Epithelial cell of esophagus (primary cell): ENCODE measurements at regions not wholly inside any gene's neighbourhood (a gene's known extent, or its start where the extent isn't known, plus 50 kb on each side); places are given as distances from the start of the nearest gene placed in this dataset.

Experiments
- DNase-seq: peaks from one replicate; pipeline ENCODE4 v3.0.0; 2010; ENCODE audit warnings: low read depth
- H3K4me3 ChIP-seq: 2 replicates; pipeline ENCODE4 v1.5.1; 2011; ENCODE audit warnings: mild to moderate bottlenecking, low read length, control low read depth
- TF ChIP-seq, protein P1 (sequence below): IDR thresholded peaks from 2 replicates; pipeline ENCODE4 v1.5.1; 2011; ENCODE audit warnings: low read depth, mild to moderate bottlenecking, low read length, control low read depth, inconsistent platforms; ENCODE audit not compliant: insufficient read depth; ENCODE audit errors: missing control alignments

GRCh38 chr18:7325126-7325430 lies 94.2 kb downstream of the LRRC30 start:
- TF ChIP-seq, protein P1, sequence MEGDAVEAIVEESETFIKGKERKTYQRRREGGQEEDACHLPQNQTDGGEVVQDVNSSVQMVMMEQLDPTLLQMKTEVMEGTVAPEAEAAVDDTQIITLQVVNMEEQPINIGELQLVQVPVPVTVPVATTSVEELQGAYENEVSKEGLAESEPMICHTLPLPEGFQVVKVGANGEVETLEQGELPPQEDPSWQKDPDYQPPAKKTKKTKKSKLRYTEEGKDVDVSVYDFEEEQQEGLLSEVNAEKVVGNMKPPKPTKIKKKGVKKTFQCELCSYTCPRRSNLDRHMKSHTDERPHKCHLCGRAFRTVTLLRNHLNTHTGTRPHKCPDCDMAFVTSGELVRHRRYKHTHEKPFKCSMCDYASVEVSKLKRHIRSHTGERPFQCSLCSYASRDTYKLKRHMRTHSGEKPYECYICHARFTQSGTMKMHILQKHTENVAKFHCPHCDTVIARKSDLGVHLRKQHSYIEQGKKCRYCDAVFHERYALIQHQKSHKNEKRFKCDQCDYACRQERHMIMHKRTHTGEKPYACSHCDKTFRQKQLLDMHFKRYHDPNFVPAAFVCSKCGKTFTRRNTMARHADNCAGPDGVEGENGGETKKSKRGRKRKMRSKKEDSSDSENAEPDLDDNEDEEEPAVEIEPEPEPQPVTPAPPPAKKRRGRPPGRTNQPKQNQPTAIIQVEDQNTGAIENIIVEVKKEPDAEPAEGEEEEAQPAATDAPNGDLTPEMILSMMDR = no peak
- peak; percentile 62 for DNase-seq
- H3K4me3 ChIP-seq = no peak overlapping the region

DNA sequence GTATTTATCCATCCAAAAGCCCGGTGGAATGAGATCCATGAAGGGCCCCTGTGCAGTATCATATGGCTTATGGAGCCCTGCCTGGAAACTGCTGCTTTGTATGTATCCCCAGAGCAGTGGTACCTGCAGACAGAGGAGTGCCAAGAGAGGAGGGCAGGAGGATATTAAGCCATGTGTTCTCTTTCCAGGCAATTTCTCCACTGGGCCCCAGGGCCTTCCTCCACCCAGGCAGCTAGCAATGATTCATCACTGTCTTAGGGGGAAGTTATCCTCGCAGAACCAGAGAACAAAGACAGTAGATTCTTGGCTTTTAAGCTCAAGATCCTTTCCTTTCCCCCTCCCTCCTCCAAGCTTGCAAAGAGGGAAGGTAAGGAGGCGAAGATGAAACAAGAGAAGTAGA lies 98.1 kb downstream of the LRRC30 start:
- H3K4me3 ChIP-seq = no peak overlapping the region
- TF ChIP-seq, protein P1 = no peak
- DNase-seq = peak; percentile 57

GRCh38 chr18:7332452-7332851 lies 101.6 kb downstream of the LRRC30 start:
- no peak overlapping the region for H3K4me3 ChIP-seq
- DNase-seq = no peak
- TF ChIP-seq, protein P1 = no peak

GRCh38 chr18:7333025-7333562 lies 102.2 kb downstream of the LRRC30 start:
- DNase-seq = no peak
- no peak overlapping the region for H3K4me3 ChIP-seq
- TF ChIP-seq, protein P1 = no peak

DNA sequence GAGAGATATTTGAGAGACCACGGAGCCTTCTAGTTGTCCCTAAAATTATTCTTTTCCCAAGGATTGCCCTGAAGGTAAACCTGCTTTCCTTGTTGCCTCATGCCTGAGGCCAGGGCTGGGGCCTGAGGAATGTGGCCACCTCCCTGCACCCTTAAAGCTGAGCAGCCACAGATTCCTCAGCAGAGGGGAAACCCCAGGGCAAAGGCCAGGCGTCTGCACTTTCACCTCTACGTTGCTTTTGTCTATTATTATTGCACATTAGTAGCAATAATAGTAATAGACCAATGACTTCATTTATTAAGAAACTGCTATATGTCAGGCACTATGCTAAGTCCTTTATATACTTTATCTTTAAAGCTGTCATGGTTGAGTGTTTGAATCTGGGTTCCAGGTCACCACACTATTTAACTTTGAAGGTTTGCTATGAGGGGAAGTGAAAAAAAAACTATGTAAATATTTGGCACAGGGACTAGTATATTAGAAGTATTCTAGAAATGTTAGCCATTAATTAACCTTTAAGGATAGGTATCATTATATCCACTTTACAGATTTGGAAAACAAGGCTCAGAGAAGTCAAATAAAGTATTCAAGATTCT lies 104.2 kb downstream of the LRRC30 start:
- H3K4me3 ChIP-seq = no peak overlapping the region
- no peak for DNase-seq
- TF ChIP-seq, protein P1 = no peak

DNA sequence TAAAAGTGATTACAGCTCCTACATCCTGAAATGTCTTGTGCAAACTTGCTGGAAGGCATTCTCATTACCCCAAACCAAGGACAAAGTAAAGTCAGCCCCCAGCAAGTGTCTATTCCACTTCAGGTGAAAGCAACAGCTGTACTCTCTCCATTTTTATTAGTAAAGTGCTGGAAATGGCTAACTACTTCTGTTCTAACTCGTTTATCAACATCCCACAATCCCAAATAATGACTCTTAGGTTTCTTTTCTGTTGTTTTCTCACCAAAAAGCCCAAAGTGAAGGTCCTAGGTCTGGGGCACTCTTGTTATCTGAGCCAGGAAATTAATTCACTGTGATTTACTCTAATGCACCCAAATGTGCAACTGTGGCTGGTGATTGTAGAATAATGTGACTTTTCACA lies 105.7 kb downstream of the LRRC30 start:
- TF ChIP-seq, protein P1 = no peak
- no peak overlapping the region for H3K4me3 ChIP-seq
- no peak for DNase-seq

- no peak overlapping the region for H3K4me3 ChIP-seq
- DNase-seq = peak; percentile 70
- TF ChIP-seq, protein P1 = no peak
Measured at GRCh38 chr18:7338846-7339245, 108.0 kb downstream of the LRRC30 start.
